GM21529 (cell line): ENCODE measurements at regions not wholly inside any gene's neighbourhood (a gene's known extent, or its start where the extent isn't known, plus 50 kb on each side); places are given as distances from the start of the nearest gene placed in this dataset.

ENCODE experiments used
- ATAC-seq: cut with Tn5 transposase; IDR thresholded peaks from one replicate; pipeline ENCODE4 v1.9.1; 2021; ENCODE audit not compliant: unreplicated experiment

- ATAC-seq = no peak
Measured at GRCh38 chr11:64499261-64500004, 56.3 kb upstream of the SLC22A11 start.

GRCh38 chr11:64500176-64501013 lies 55.3 kb upstream of the SLC22A11 start:
- no peak for ATAC-seq

GRCh38 chr11:64501500-64502427 lies 54.0 kb upstream of the SLC22A11 start:
- ATAC-seq = no peak

GRCh38 chr11:64502634-64503033 lies 53.1 kb upstream of the SLC22A11 start:
- no peak for ATAC-seq

- ATAC-seq = no peak
Measured at GRCh38 chr11:64503186-64503753, 52.5 kb upstream of the SLC22A11 start.

GRCh38 chr11:64504999-64505398 lies 50.7 kb upstream of the SLC22A11 start:
- ATAC-seq = no peak
